NOMO-1 (cell line): ENCODE measurements at regions not wholly inside any gene's neighbourhood (a gene's known extent, or its start where the extent isn't known, plus 50 kb on each side); places are given as distances from the start of the nearest gene placed in this dataset.

Source experiments
- DNase-seq, 2 experiments: peaks; one replicate each; lab custom pipeline; 2025; ENCODE audit not compliant: unreplicated experiment in 2 of 2; lab: John Stamatoyannopoulos, UW

DNA sequence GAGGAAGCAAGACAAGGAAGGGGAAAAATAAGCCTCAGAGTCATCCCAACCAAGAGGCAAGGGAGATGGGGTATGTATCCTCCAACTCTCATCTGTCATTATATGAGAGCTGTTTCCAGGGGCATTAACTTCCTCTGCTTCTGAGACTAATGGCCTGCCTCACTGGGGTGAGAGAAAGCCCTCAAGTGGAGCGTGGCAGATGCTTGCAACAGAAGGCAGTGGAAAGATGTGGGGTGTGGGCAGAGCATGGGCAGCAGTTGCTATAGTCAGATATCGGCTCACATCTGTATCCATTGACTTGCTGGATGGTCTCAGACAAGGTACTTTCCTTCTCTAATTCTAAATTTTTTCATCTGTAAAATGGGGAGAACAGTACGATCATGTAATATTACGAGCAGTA, 81.7 kb upstream of the PLCL2 start:
- DNase-seq: no peak

DNA sequence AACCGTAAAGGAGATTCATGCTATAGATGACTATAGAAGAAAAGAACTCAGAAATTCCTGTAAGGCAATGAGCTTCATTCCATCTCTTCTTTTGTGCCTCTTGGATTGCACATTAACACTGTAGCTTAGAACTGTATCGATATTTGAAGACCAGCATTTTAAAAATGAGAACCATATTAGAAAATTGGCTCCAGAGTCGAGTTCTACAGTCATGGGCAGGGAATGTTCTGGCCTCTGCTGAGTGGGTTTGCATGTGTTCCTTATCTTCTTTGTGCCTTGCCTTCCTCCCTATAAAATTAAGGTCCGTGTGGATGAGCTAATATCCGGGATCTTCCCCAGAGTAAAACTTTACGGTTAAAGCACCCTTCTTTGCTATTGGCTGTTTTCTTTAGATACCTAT, 77.4 kb upstream of the PLCL2 start:
- no peak for DNase-seq

DNA sequence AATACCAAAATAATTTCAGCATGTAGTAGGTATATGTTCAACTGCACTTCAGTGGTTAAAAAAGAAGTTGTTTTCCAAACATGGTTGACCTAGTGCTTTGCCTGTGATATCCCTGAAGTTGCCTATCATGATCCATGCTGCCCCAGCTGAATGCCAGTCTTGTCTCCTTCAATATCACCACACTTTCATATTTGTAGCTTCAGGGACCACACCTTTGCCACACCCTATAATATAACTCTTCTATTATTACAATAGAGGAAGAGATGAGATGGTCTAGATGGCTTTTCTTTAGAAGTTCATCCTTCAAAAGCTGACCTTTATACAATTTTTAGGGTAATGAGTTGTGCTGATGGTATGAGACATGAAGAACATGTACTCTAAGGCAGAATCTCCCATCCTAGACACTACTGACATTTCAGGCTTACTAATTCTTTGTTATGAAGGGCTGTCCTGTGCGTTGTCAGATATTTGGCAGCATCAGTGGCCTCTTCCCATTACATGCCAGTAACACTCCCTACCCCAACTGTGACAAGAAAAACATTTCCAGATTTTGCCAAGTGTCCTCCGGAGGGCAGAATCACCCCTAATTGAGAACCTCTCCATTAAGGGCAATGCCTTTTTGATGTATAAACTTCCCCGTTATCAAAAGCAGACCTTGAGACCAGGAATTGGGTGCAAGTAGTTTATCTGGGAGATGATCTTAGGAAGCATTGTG, 76.2 kb upstream of the PLCL2 start:
- DNase-seq: no peak

DNA sequence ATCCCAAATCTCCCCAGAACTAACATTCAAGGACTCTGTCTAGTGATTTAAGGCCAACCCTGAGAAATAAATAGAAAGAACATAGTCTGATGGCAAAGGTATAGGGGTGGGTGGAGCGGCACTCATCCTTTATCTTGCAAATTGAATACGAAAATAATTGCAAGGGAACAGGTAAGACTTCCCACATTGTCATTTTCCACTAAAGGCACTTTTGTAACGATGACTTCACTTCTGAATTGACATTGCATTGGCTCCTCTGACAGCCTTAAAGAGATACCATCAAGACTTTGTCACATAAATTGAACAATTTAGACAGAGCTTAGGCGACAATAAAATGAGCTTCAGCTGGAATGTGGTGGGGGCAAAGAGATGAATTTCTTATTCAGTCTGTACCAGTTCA, 75.3 kb upstream of the PLCL2 start:
- DNase-seq: no peak

DNA sequence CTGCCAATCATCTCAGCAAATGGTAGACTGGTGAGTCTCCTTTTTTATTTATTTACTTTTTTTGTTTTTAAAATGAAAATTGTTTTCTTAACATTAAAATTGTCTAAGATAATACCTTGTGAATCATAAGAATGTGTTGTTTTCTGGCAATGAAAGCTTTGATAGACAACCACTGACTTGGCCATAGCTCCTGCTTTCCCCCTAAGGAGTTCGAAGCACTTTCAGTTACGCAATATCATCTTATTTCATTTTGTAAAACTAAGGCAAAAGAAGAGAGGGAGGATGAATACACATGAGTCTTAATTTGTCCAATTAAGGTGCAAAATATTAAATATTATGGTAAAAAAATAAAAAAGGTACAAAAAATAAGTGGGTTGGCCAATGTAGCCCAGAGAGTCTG, 74.8 kb upstream of the PLCL2 start:
- DNase-seq: no peak

DNA sequence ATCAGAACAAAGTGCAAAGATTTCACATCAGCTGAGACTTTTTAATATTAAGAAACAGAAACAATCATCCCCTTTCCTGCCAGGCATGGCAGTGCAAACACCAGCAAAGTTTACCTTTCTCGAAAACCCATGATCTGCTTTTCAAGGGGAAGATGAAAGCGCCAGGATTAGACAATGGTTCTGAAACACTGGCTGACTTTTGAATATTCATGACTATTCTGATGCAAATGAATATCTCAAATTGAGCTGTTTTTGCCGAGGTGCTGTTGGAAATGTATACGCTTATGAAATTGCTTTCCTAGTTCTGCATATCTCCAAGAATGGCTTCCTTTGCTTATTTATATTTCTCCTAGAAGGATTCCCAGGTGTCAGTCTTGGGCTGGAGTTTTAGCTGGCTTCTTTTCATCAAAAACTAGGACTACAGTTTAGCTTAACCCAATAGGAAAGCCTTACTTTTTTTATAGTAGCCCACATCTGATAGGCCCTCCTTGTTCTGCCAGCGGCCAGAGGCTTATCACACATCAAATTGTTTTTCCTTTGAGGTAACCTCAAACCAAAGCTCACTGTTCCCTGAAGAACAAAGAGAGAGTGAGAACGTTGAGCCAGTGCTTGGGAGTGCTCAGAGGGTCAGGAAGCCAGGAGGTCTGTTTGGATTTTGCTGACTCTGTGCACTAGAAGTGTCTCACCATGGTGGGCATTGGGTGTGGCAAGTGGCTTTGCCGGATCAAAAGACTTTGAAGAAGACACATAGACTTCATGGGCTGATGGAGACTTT, 74.0 kb upstream of the PLCL2 start:
- DNase-seq: no peak

DNA sequence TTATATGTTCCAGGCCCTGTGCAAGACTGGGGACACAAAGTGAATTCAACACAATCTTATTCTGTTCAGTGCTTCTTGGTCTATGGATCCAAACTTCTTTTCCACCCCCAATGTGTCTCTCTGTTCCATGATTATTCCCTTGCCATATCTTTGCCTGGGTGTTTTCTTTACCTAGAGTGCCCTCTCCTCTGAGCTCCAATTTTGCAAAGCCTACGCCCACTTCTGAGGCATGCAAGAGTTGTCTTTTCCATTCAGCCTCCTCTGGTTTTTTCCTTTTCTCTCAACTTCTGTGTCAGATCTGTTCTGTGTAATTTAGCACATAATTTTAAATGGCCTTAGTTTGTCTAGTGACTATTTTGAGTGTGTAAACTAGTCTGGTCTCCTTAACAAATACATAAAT, 72.8 kb upstream of the PLCL2 start:
- no peak for DNase-seq

DNA sequence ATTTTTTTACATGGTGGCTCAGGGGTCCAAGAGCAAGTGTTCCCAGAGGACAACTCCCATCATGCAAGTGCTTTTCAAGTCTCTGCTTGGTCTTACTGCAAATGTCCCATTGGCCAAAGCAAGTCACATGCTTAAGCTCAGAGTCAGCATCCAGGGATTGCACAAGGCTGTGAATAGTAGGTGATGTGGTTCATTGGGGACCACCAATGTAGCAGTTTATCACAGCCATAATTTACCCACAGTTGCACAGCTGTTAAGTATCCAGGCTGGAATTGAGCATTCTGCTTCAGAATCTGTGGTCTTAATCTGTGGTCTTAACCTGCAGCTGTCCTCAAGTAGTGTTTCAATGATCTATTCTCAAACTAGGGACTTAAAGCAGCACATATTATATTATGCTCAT, 71.4 kb upstream of the PLCL2 start:
- DNase-seq: no peak

DNA sequence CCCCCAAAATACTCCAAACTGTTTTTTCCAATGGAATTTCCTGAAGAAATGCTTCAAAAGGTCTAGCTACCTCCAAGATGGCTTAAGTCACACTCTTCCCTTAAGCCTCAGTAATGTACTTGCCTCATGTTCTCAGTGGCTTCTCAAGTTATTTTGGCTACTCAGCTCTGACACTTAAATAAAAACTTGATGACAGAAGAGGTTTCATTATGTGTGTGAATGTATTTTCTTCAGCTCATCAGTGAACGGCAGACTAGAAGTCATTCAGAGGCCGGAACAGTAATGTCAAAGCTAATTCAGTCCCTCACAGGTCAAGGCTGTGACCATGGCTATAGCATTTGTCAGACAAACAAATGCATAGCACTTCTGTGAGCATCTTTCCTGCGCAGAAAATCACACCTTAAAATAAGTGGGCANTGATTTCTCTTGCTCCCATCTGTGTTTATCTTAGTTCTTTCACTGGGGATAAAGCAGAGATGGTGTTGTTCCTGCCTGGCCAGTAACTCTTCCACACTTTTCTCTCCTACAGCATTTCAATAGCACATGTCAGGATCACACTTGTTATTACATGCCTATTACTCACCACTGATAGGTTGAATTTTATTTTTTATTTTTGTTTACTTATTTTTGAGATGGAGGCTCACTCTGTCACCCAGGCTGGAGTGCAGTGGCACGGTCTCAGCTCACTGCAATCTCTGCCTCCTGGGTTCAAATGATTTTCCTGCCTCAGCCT, 68.5 kb upstream of the PLCL2 start:
- DNase-seq: no peak

DNA sequence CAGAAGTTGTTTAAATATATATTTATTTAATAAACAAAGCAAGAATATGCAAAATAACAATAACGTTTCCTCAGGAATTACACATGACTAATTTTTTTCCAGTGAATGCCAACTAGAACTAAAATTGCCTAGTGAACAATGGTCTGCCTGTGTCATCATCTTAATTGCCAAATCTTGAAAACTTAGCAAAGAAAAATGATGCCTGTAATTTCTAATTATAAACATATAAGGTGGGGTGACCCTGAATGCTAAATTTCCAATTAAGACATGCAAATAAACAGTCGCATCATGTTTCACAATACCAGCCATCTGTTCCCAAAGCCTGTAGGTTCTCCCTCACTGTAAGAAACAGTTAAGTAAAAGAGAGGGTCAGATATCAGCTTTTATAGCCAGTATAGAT, 67.6 kb upstream of the PLCL2 start:
- DNase-seq: no peak

DNA sequence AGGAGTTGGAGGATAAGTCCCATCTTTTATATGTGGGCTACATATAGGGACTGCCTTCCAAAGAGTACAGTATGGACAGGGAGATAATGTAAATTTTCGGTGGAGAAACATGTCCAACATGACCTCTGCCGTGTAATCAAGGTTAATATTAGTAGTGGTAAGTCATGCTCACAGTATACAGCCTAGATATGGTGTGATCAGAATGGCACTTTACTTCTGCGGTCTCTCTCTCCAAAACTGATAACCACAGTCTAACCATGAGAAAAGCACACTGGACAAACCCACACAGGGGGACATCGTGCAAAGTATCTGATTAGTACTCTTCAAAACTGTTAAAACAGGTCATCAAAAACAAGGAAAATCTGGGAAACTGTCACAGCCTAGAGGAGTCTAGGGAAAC, 66.6 kb upstream of the PLCL2 start:
- DNase-seq: no peak

DNA sequence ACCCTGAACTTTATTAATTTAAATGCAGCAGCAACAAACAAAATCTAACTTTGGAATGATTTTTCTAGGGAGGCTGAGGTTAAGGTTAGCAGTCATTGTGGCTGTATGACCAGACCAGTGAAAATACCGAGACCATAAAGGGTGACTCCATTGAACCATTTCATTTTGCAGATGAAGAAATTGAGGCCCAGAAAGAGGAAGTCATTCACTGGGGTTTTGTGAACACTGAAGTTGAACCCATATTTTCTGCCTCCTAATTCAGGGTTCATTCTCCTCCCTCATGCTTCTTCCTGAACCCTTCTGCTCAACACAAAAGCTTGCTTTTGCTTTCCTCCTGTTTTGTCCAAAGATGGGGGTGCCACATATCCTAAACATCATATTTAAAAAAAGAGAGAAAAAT, 65.8 kb upstream of the PLCL2 start:
- no peak for DNase-seq

DNA sequence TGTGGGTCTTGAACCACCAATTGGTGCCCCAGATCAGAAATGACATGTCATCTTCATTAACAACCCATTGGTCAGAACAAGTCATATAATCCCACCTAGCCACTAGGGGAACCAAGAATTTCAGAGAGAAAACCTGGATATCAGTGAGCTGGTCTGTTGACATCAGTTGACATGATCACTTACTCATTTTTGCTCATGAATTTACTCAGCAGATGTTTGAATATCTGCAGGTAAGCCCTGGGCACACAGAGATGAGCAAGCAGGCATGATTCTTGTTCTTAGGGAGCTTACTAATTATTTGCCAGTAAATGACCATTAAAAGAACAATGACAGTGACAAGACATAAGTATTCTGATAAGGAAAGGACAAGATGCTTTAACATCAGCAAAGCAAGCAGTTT, 64.3 kb upstream of the PLCL2 start:
- DNase-seq: no peak

DNA sequence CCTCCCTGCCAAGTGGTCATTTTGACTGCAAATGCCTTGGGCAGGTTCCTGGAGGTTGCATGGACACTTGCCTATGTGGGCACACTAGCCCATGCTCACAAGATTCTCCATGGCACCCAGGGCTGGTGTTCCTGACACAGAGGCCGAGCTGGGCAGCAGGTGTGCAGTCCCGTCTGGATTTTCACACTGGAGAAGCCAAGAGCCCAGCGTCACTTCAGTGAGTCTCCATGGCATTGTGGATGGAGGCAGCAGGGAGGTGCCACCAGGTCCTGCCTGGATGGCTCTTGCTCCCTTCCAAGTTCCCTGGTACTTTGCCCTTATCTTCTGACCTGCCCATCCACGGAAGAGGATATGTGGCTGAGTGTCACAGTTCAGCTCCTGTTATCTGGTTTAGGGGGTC, 63.7 kb upstream of the PLCL2 start:
- no peak for DNase-seq

DNA sequence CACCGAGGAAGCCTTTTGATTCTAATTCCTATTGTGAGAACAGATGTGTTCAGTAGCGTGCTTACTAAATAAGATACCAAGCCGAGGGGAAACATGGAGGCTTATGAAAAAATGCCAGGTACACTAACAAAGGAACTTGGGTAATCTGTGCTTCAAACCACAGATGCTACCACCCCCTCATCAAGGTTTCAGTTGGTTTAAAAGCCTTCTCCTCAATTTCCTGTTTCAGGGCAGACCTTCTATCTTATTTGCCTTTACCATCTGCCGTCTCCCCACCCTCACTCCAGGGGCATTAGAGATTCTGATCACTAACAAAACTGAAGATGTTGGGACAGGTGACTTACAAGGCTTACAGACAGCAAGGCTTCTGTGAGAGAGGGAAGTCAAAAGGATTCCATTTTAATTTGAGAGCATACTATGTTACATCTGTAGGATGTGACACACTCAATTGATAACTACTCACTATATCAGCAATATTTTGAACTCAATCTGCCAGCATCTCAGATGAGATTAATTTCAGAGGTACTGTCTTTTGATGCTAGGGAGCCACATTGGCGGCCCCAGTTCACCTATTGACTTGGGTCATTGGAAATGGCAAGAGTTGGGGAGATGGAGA, 60.6 kb upstream of the PLCL2 start:
- peak in 1 of 2 experiments; percentile 2 for DNase-seq

DNA sequence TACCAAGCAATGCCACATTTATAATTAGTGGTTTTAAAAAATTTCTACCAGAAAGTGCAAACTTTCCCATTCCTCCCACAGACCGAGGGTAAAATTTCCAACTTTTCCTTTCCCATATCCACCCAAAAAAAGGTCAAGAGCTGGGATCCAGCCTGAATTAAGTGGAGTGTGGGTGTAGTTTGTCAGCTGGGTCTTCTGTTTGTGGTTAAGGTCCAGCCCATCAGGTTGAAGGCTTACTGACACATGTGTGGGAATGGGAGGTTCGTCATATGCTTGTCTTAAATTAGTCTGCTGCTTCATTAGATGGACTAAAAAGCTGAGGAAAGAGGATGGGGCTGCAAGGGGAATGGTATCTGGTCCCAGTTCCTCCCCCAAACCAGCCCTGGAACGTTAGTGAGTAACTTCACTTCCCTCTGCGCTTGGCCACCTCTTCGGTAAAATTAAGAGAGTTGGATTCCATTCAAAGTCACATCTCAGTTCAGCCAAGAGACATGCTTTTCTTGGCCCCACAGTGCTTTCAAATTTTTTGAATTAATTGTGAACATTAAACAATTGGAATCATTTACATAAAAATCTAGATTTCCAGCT, 59.0 kb upstream of the PLCL2 start:
- DNase-seq: no peak

DNA sequence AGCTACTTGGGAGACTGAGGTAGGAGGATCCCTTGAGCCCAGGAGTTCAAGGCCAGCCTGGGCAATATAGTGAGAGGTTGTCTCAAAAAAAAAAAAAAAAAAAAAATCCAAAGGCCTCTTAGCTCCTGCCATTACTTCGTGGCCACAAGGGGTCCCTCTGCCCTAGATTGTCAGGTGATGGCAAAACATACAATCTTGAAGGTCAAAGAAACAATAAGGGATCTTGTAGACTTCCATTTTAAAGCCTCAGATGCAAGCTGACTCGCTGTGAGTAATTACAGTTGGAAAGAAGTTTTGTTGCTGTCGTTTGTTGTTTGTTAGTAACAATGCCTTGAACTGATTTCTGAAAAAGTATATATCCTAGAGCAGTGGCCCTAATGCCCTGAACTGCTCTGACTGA, 55.9 kb upstream of the PLCL2 start:
- peak; percentile 27 to 35 for DNase-seq

DNA sequence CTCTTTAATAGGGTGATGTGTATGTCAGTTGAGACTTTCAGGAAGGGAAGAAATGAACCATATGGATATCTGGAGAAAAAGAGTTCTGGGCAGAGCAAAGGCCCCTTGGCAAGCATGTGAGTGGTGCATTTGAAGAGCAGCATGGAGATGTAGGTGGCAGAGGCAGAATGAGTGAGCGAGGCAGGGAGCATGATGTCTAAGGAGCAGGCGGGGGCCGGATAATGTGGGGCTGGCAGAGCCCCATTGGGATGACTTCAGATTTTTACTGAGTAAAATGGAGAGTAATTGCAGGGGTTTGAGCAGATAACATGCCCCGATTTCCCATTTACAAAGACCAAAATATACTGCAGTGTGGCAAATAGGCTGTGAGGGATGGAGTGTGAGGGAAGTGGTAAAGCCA, 52.9 kb upstream of the PLCL2 start:
- DNase-seq: no peak

DNA sequence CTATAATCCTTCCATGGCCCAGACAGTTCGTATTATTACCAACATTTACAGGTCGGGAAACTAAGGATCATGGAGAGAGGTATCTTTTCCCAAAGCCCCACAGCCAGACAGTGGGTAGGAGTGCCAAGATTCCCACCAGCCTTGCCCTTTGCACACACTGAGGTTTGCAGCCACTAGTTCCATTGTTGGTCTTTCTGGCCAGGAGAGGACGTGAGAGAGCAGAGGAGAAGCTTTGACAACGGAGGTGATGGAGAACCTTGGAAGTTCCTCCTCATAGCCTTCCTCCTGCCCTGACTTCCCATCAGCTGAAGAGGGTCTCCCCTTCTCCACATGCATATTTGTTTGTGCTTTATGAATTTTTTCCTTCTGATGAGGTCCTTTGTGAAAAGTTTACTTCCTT, 50.5 kb upstream of the PLCL2 start:
- DNase-seq: no peak

DNA sequence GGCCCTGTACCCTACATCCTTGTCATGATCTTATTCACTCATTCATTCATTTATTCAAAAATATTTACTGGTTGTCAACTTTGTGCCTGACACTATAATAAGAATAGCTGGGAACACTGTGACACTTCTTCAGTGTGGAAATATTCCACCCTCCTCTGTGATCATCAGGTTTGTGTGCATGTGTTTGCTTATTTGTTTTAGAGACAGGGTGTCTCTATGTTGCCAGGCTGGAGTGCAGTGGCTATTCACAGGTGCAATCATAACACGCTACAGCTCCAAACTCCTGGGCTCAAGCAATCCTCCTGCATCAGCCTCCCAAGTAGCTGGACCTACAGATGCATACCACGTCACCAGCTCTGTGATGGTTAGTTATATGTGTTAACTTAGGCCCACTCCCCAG, 50.0 kb upstream of the PLCL2 start:
- no peak for DNase-seq
